ENCODE measurements at regions not wholly inside any gene's neighbourhood (a gene's known extent, or its start where the extent isn't known, plus 50 kb on each side); places are given as distances from the start of the nearest gene placed in this dataset.

GRCh38 chr7:135817583-135817982 is 69.0 kb upstream of the FAM180A start:
- no peak for DNase-seq (ENCODE audit: low read depth in 1 of 2, low spot score in 1 of 2)
- no peak for TF ChIP-seq JUND (IDR thresholded peaks at IDR 0.05; ENCODE audit: low read depth)
- in situ Hi-C loops (cut with HindIII; ENCODE audit: low pct_unique_long_range_greater_than_20kb, low sequenced_read_pairs), result no loop called here

- TF ChIP-seq JUND (IDR thresholded peaks at IDR 0.05; ENCODE audit: low read depth), result no peak
- in situ Hi-C loops (cut with HindIII; ENCODE audit: low pct_unique_long_range_greater_than_20kb, low sequenced_read_pairs), result no loop called here
- no peak for DNase-seq (ENCODE audit: low read depth in 1 of 2, low spot score in 1 of 2)
Measured at GRCh38 chr7:135815033-135815432, 66.4 kb upstream of the FAM180A start.

GRCh38 chr7:135812148-135812547 is 63.5 kb upstream of the FAM180A start:
- in situ Hi-C loops (cut with HindIII; ENCODE audit: low pct_unique_long_range_greater_than_20kb, low sequenced_read_pairs), result no loop called here
- TF ChIP-seq JUND (IDR thresholded peaks at IDR 0.05; ENCODE audit: low read depth), result no peak
- no peak for DNase-seq (ENCODE audit: low read depth in 1 of 2, low spot score in 1 of 2)

- no peak for TF ChIP-seq JUND (IDR thresholded peaks at IDR 0.05; ENCODE audit: low read depth)
- DNase-seq (ENCODE audit: low read depth in 1 of 2, low spot score in 1 of 2), result no peak
- in situ Hi-C loops (cut with HindIII; ENCODE audit: low pct_unique_long_range_greater_than_20kb, low sequenced_read_pairs), result no loop called here
Measured at GRCh38 chr7:135811506-135811905, 62.9 kb upstream of the FAM180A start.

GRCh38 chr7:135808206-135808605 is 59.6 kb upstream of the FAM180A start:
- TF ChIP-seq JUND (IDR thresholded peaks at IDR 0.05; ENCODE audit: low read depth), result no peak
- no peak for DNase-seq (ENCODE audit: low read depth in 1 of 2, low spot score in 1 of 2)
- in situ Hi-C loops (cut with HindIII; ENCODE audit: low pct_unique_long_range_greater_than_20kb, low sequenced_read_pairs), result no loop called here

GRCh38 chr7:135803143-135803542 is 54.5 kb upstream of the FAM180A start:
- in situ Hi-C loops (cut with HindIII; ENCODE audit: low pct_unique_long_range_greater_than_20kb, low sequenced_read_pairs), result no loop called here
- DNase-seq (ENCODE audit: low read depth in 1 of 2, low spot score in 1 of 2), result no peak
- TF ChIP-seq JUND (IDR thresholded peaks at IDR 0.05; ENCODE audit: low read depth), result no peak

- no peak for DNase-seq (ENCODE audit: low read depth in 1 of 2, low spot score in 1 of 2)
- no peak for TF ChIP-seq JUND (IDR thresholded peaks at IDR 0.05; ENCODE audit: low read depth)
- in situ Hi-C loops (cut with HindIII; ENCODE audit: low pct_unique_long_range_greater_than_20kb, low sequenced_read_pairs), result no loop called here
Measured at GRCh38 chr7:135802697-135803096, 54.1 kb upstream of the FAM180A start.

GRCh38 chr7:135801877-135802276 is 53.3 kb upstream of the FAM180A start:
- in situ Hi-C loops (cut with HindIII; ENCODE audit: low pct_unique_long_range_greater_than_20kb, low sequenced_read_pairs), result no loop called here
- no peak for TF ChIP-seq JUND (IDR thresholded peaks at IDR 0.05; ENCODE audit: low read depth)
- no peak for DNase-seq (ENCODE audit: low read depth in 1 of 2, low spot score in 1 of 2)

- in situ Hi-C loops (cut with HindIII; ENCODE audit: low pct_unique_long_range_greater_than_20kb, low sequenced_read_pairs), result no loop called here
- DNase-seq (ENCODE audit: low read depth in 1 of 2, low spot score in 1 of 2), result peak; percentile 28 to 70
- no peak for TF ChIP-seq JUND (IDR thresholded peaks at IDR 0.05; ENCODE audit: low read depth)
Measured at GRCh38 chr7:135801045-135801693, 52.6 kb upstream of the FAM180A start.

- no peak for TF ChIP-seq JUND (IDR thresholded peaks at IDR 0.05; ENCODE audit: low read depth)
- in situ Hi-C loops (cut with HindIII; ENCODE audit: low pct_unique_long_range_greater_than_20kb, low sequenced_read_pairs), result no loop called here
- no peak for DNase-seq (ENCODE audit: low read depth in 1 of 2, low spot score in 1 of 2)
Measured at GRCh38 chr7:135800560-135800959, 51.9 kb upstream of the FAM180A start.

GRCh38 chr7:135799881-135800280 is 51.3 kb upstream of the FAM180A start:
- no peak for TF ChIP-seq JUND (IDR thresholded peaks at IDR 0.05; ENCODE audit: low read depth)
- DNase-seq (ENCODE audit: low read depth in 1 of 2, low spot score in 1 of 2), result no peak
- in situ Hi-C loops (cut with HindIII; ENCODE audit: low pct_unique_long_range_greater_than_20kb, low sequenced_read_pairs), result no loop called here

All from T47D (cell line).